BJ (cell line): ENCODE measurements at regions not wholly inside any gene's neighbourhood (a gene's known extent, or its start where the extent isn't known, plus 50 kb on each side); places are given as distances from the start of the nearest gene placed in this dataset.

Source experiments
- CTCF ChIA-PET: fragments of 350-600 bp; formaldehyde crosslinking; extraction: SDS; loops from one replicate; lab custom pipeline; 2021; ENCODE audit warnings: antibody characterized with exemption, inconsistent platforms; lab: Yijun Ruan, JAX
- POLR2A ChIA-PET: fragments of 300-600 bp; sonication (Branson Sonifier 250); formaldehyde crosslinking; extraction: SDS; loops from one replicate; lab custom pipeline; 2021; ENCODE audit warnings: antibody characterized with exemption; lab: Charles Lee
- DNase-seq: peaks from one replicate; pipeline ENCODE4 v3.0.0-alpha.2; 2011; ENCODE audit warnings: low read depth
- H3K27me3 ChIP-seq: 2 replicates; pipeline ENCODE4 v1.6.0; 2011; ENCODE audit warnings: low read length; ENCODE audit not compliant: control insufficient read depth, insufficient read depth
- H3K36me3 ChIP-seq: 2 replicates; pipeline ENCODE4 v1.5.1; 2011; ENCODE audit warnings: low read length; ENCODE audit not compliant: control insufficient read depth, insufficient read depth
- H3K4me3 ChIP-seq: 2 replicates; pipeline ENCODE4 v1.5.1; 2011; ENCODE audit warnings: low read depth, mild to moderate bottlenecking, control low read depth, low read length
- TF ChIP-seq, protein P1 (sequence below): IDR thresholded peaks from 2 replicates; pipeline ENCODE4 v1.5.1; 2011; ENCODE audit warnings: low read depth, mild to moderate bottlenecking, control low read depth, inconsistent platforms, low read length, moderate library complexity; ENCODE audit not compliant: insufficient read depth

DNA sequence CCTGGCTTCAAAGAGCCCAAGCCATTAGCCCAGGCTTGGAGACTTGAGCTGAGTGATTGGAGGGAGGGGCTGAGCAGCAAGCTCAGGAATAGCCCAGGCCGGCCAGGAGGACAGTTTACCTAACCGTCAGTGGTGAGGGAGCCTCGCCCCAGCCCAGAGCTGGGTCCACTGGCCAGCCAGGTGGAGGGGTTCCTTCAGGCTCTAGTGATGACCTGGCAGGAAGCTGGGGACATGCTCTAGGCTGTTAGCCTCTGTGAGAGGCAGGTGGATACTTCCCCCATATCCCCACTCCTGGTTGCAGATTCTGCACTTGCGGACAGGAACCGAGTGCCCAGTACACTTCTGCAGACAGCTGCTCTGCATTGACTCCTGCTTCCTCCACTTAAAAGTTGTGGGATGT is 61.2 kb upstream of the ANTXRL start:
- H3K4me3 ChIP-seq, result no peak overlapping the region
- H3K27me3 ChIP-seq, result peaks cover 8% of the 10 kb centered on the region
- DNase-seq, result no peak
- CTCF ChIA-PET, result no interaction called here
- POLR2A ChIA-PET, result no interaction called here
- H3K36me3 ChIP-seq, result no peaks in the 10 kb centered on the region
- TF ChIP-seq, protein P1, sequence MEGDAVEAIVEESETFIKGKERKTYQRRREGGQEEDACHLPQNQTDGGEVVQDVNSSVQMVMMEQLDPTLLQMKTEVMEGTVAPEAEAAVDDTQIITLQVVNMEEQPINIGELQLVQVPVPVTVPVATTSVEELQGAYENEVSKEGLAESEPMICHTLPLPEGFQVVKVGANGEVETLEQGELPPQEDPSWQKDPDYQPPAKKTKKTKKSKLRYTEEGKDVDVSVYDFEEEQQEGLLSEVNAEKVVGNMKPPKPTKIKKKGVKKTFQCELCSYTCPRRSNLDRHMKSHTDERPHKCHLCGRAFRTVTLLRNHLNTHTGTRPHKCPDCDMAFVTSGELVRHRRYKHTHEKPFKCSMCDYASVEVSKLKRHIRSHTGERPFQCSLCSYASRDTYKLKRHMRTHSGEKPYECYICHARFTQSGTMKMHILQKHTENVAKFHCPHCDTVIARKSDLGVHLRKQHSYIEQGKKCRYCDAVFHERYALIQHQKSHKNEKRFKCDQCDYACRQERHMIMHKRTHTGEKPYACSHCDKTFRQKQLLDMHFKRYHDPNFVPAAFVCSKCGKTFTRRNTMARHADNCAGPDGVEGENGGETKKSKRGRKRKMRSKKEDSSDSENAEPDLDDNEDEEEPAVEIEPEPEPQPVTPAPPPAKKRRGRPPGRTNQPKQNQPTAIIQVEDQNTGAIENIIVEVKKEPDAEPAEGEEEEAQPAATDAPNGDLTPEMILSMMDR, result no peak

DNA sequence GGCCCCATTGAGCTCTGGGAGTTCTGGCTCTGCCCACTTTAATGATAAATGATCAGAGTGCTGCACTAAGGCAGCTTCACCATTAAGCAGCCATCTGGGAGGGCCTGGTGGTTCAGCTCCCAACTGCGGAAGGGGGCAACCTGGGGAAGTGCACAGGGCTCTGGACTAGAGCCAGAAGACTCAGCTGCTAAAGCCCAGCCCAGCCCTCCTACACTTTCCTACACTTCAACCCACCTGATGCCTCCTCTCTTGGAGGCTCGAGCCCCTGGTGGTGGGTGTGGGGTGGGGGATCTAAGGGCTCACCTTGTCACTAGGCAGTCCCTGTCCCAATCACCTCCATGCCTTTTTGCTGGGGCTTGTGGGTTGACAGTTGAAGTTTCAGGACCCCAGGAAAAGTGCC is 60.6 kb upstream of the ANTXRL start:
- no peaks in the 10 kb centered on the region for H3K36me3 ChIP-seq
- ChIA-PET CTCF (interaction anchor here (1.0 to 3.6 kb wide), 2 partner anchors 39 to 339 kb away, joined by 3 to 16 read pairs; no protein-coding TSS in a partner anchor), POLR2A (no interaction called here)
- no peak for DNase-seq
- H3K27me3 ChIP-seq, result peaks cover 8% of the 10 kb centered on the region
- H3K4me3 ChIP-seq, result no peak overlapping the region
- TF ChIP-seq, protein P1, result no peak

DNA sequence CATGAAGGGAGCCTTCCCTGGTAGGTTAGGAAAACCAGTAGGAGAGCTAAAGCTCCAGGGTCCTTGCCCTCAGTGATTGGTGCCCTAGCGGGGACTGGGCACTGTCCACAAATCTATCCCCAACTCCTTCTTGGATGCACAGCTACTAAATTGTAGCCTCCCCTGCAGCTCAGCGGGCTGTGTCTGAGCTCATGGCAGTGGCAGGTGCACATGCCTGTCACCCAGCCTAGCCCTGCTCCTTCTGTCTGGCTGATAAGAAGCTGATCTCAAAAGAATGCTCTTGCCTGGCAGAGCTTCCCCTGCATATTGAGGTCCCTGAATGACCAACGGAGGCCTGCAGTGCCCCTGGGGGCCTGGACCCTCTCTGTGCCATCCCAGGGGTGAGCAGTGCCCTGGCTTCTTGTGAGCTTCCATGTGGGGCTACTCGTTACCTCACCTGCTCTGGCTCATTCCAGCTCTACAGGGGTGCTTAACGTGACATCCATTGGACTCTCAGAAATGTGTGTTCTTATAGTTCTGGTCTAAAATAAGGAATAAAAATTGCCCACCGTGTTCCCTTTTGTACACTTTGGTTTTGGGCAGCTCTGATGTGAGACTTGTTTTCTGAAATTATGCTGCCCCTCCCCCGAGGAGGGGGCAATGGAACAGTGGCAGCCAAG is 59.8 kb upstream of the ANTXRL start:
- CTCF ChIA-PET, result interaction anchor here (0.7 to 3.6 kb wide), 5 partner anchors 9 to 338 kb away, joined by 3 to 16 read pairs (median 3); no protein-coding TSS in a partner anchor
- no peak for DNase-seq
- TF ChIP-seq, protein P1, result no peak
- POLR2A ChIA-PET, result no interaction called here
- H3K27me3 ChIP-seq, result peaks cover 8% of the 10 kb centered on the region
- no peaks in the 10 kb centered on the region for H3K36me3 ChIP-seq
- no peak overlapping the region for H3K4me3 ChIP-seq

DNA sequence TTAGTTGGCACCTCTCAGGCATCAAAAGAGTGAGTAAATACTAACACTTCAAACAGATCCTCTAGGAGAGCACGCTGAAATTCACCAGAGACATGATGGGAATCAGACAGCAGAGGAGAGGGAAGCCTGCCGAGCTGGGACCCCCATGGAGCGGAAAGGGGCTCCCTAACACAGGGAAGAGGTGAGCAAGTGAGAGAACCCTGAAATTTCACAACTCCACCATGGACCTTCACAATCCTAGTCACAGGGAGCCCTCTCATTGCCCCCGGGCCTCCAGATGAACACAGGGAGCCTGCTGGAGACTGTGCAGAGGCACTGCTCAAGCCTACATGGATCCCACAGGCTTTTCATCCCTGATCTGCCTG is 59.2 kb upstream of the ANTXRL start:
- CTCF ChIA-PET, result interaction anchor here (0.7 to 3.6 kb wide), 6 partner anchors 9 to 338 kb away, joined by 3 to 16 read pairs (median 4); no protein-coding TSS in a partner anchor
- POLR2A ChIA-PET, result no interaction called here
- H3K27me3 ChIP-seq, result peaks cover 8% of the 10 kb centered on the region
- H3K36me3 ChIP-seq, result no peaks in the 10 kb centered on the region
- TF ChIP-seq, protein P1, result no peak
- H3K4me3 ChIP-seq, result no peak overlapping the region
- no peak for DNase-seq

DNA sequence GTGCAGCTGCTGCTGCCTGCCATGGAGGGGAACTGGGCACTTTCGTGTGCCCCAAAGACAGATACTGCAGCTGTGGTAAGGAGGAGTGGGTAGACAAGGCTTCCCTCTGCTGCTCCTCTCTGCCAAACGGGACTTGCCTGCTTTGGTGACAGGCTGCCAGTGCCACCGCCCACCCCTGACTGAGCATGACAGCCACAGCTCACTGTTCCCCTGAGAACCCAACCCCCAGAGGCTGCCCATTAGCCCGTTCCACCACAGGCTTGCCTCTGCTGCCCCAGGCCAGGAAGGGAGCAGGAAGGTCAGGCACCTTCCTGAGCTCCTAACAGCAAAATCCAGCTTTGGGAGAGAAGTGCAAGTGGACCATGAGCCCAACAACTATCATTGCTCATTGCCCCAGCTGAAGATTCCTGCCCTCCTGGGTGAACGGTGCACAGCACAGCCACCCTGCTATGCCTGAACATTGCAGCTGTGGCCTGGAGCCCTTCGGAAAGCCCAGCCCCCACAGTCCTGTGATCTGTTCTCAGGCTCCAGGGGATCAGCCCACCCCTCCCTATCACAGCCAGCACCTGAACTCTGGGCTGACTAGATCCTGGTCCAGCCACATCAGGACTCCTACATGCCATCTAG is 58.7 kb upstream of the ANTXRL start:
- TF ChIP-seq, protein P1, result no peak
- CTCF ChIA-PET, result interaction anchor here (0.7 to 3.6 kb wide), 7 partner anchors 10 to 338 kb away, joined by 3 to 16 read pairs (median 3); no protein-coding TSS in a partner anchor
- DNase-seq, result no peak
- POLR2A ChIA-PET, result no interaction called here
- Histone ChIP-seq H3K27me3 (peaks cover 8% of the 10 kb centered on the region), H3K4me3 (no peak overlapping the region), H3K36me3 (no peaks in the 10 kb centered on the region)
